ENCODE measurements at regions not wholly inside any gene's neighbourhood (a gene's known extent, or its start where the extent isn't known, plus 50 kb on each side); places are given as distances from the start of the nearest gene placed in this dataset.
A peak's percentile ranks its signal among the peaks of the same experiment; 100 is the strongest.
"Not testable (repeated sequence)": the region's sequence is repeated elsewhere in the genome, so short reads cannot be mapped to it uniquely, and the experiment has no call there.

GRCh38 chr11:130979386-130979972 is 63.2 kb upstream of the SNX19 start:
- DNase-seq = peak; percentile 23

GRCh38 chr11:130980071-130980862 is 64.0 kb upstream of the SNX19 start:
- no peak for DNase-seq

- not testable (repeated sequence) for DNase-seq
These were observed 68.0 kb upstream of the SNX19 start for GRCh38 chr11:130984241-130984640.

- DNase-seq = peak; percentile 45
These were observed 76.5 kb upstream of the SNX19 start for GRCh38 chr11:130992788-130993187.

GRCh38 chr11:130994043-130994442 is 77.8 kb upstream of the SNX19 start:
- no peak for DNase-seq

- no peak for DNase-seq
These were observed 79.0 kb upstream of the SNX19 start for GRCh38 chr11:130995266-130995665.

- DNase-seq = no peak
These were observed 81.0 kb upstream of the SNX19 start for GRCh38 chr11:130997278-130997677.

- no peak for DNase-seq
These were observed 82.8 kb upstream of the SNX19 start for GRCh38 chr11:130999086-130999485.

- DNase-seq = no peak
These were observed 83.9 kb upstream of the SNX19 start for GRCh38 chr11:130999992-131000770.

GRCh38 chr11:131002145-131002544 is 85.9 kb upstream of the SNX19 start:
- DNase-seq = no peak

GRCh38 chr11:131005829-131006228 is 89.5 kb upstream of the SNX19 start:
- no peak for DNase-seq

- peak; percentile 54 for DNase-seq
These were observed 108.7 kb upstream of the SNX19 start for GRCh38 chr11:131025020-131025419.

GRCh38 chr11:131025421-131026125 is 109.3 kb upstream of the SNX19 start:
- no peak for DNase-seq

- DNase-seq = no peak
These were observed 111.2 kb upstream of the SNX19 start for GRCh38 chr11:131027491-131027890.

- DNase-seq = no peak
These were observed 116.9 kb upstream of the SNX19 start for GRCh38 chr11:131033151-131033651.

- peak; percentile 45 for DNase-seq
These were observed 120.2 kb upstream of the SNX19 start for GRCh38 chr11:131036514-131036913.

GRCh38 chr11:131037873-131038272 is 121.6 kb upstream of the SNX19 start:
- peak; percentile 46 for DNase-seq

GRCh38 chr11:131038597-131038996 is 122.3 kb upstream of the SNX19 start:
- DNase-seq = no peak

- no peak for DNase-seq
These were observed 125.2 kb upstream of the SNX19 start for GRCh38 chr11:131041331-131042040.

GRCh38 chr11:131042041-131042390 is 125.7 kb upstream of the SNX19 start:
- no peak for DNase-seq

- DNase-seq = no peak
These were observed 127.0 kb upstream of the SNX19 start for GRCh38 chr11:131043251-131043650.

- no peak for DNase-seq
These were observed 128.6 kb upstream of the SNX19 start for GRCh38 chr11:131044851-131045250.
